ENCODE measurements at regions not wholly inside any gene's neighbourhood (a gene's known extent, or its start where the extent isn't known, plus 50 kb on each side); places are given as distances from the start of the nearest gene placed in this dataset.

DNA sequence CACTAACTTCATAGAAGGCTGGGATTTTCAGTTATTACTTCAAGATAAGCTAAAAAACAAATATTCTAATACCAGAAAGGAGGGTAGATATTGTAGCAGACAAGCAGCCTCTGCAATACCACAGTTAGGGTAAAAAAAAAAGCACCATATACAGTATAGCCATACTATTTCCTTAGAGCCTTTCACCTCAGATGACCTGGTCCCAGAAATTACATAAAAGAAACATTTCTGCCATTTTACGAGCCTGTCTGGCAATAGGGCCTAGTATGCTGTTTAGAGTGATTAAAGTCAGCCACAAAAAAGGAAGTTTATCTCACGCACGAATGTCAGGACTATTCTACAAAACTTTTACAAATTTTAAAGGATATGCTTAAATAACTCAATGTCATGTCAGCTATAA, 1016.6 kb downstream of the PLOD2 start:
- no peak for DNase-seq (ENCODE audit: low read depth in 2 of 2)

DNA sequence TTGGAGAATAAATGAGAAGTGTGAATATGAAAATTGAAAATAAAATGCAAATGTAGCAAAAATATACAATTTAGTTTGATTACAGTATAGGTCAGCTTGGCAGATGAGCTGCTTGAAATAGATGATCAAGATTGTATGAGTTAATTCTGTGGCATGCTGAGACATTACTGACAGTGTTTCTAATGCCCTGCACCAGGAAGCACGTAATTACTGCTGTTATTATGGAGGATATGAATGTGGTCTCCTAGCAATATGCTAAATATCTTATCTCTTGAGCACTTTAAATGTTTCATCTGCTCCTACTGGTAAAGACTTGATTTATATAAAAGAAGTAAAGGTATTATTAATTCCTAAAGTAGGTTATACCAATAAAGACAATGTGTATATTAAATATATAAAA, 1015.5 kb downstream of the PLOD2 start:
- no peak for DNase-seq (ENCODE audit: low read depth in 2 of 2)

DNA sequence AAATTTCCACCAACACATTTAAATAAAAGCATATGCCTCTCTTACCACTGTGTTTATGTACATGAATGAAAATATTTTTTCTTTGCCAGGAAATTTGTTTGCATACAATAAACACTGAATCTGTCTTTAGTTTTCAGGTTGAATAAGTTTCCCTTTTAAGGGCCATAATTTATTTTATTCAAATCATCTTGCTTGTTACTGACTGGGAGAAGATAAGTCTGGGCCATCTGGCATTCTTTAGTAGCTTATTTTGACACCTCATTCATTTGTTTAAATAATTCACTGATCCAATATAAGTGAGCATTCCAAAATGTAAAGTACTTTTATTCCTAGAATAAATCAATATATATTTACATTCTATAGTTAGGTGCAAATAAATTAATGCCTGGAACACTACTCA, 1001.3 kb downstream of the PLOD2 start:
- DNase-seq (ENCODE audit: low read depth in 2 of 2): no peak

DNA sequence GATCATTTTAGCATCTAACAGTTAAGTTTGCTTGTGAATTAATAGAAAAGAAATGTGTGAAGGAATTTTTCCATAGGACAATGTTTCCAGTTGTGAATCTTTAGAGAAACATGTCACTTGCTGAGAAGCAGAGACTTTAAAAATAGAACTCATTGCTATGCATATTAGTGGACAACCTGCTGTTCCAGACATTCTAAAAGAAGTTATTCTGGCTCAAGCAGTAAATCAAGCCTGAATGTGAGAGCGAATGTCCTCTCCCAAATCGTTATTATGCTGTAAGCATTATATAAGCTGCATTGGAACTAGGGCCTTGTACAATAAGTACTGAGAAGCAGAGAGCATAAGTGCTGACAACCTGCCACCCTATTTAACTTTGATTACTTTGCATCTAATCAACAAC, 990.9 kb downstream of the PLOD2 start:
- DNase-seq (ENCODE audit: low read depth in 2 of 2): no peak

DNA sequence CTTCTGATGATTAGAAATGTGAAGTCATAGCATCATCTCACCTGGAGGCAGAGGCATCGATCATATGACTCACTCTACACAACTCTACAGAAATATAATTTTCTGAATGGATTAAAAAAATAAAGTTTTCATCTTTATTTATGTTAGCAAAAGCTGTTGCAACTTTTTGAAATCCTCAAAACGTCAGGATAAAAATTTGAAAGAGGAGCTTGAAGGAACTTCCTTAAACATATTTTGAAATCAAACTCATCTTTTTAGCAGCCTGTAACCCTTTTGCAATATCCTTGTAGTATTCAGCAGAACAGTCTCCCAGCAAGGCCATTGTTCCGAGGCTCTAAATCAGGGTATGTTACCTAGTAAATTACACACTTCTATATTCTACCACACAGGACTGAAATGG, 985.4 kb downstream of the PLOD2 start:
- no peak for DNase-seq (ENCODE audit: low read depth in 2 of 2)

DNA sequence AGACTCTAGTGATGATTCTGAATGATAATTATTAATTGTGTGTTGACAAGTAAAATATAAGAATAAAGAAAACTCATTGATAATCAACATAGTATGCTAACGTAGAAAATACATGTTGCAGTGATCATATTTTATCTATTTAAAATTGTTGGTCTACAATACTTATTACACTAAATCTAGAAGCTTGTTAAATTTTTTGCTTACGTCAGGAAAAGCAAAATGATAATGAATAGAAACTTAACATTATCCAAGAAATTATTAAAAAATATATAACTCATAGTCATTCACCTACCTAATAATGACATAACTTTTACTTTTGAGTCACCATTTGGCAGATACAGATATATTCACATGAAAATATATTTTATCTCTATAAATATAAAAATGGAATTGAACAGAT, 984.1 kb downstream of the PLOD2 start:
- DNase-seq (ENCODE audit: low read depth in 2 of 2): no peak

DNA sequence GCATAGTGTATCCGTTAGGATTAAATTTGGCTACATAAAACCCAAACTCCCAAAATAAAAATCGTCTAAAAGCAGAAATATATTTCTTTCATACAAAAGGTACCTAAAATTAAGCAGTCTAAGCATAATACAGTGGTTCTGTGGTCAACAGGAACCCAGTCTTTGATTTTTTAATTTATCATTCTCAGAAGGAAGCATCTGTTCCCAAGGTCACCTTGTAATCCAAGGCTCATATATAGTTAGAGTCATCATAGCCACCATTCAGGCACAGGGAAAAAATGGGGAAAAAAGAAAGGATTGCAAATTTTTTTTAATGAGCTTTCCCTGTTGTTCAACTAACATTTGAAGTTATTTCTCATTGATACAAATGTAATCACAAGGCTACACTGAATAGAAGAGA, 983.2 kb downstream of the PLOD2 start:
- no peak for DNase-seq (ENCODE audit: low read depth in 2 of 2)

DNA sequence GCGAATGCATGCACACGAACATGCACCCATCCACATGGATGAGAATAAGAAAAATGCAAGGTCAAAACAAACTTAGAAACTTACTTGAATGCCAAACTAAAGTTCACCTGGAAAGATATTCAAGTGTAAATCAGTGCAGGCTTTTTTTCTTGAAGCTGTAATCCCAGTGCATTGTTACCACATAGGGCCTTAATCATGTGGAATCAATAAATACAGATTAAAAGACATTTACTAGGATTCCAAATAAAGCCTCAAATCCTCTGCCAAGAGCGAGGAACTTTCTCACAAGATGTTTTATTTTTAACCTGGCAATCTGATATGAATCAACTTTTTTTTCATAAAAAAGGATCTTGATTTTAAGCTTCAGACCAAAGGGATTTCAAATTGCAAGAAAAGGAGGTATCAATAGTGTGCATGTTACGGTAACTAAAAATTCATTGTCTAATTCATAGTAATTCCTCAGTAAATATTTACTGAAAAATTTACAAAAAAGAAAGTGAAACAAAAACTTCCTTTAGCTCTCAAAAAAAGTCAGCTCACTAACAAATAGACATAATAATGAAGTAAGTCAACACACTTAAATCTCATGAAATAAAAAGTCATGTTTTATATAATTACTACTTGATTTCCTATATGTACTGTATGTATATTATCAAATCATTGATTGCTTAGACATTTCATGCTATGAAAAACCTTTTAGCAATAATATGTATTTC, 978.6 kb downstream of the PLOD2 start:
- DNase-seq (ENCODE audit: low read depth in 2 of 2): no peak

DNA sequence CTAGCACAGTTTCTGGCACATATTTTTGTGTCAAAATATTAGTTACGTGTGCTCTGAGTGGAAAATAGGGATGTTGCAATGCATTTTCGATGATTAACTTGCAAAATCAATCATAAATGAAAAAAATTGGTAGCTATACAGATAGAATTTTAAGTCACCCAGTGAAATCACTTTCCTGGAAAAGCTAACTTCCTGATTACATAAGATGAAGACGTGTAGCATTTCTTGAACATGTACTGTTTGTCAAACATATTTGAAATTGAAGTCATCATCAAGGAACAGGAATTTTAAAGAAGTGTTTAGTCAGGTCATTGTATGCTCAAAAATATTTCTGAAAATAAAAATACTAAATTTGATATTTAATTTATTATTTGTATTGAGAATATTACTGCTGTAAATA, 977.7 kb downstream of the PLOD2 start:
- no peak for DNase-seq (ENCODE audit: low read depth in 2 of 2)

DNA sequence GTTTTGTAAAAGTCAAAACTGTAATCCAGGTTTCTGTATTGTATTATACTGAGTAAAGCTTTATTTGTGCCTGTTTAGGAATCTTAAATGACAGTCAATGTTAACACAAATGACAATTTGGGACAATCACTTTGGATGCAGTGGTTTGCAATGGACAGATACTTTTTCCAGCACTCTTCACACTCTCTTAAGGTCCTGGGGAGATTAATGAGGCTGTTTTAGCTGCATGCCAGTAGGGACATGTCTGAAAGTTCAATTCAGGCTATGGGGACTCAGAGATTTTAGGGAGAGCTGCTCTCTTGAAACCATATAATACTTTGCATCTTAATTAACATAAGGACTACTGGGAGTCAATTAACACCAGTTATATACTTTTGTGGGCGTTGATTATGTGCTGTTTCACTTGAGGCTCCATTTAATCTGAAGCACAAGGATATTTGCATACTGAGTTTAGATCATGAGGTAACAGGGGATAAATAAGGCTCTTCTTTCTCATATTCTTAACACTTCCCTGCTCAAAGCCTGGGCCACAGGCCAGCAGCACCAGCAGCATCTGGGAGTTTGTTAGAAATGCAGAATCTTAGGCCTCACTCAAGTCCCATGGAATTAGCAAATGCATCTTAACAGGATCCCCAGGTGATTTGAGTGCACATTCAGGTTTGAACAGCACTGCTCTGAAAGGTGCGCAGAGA, 972.8 kb downstream of the PLOD2 start:
- no peak for DNase-seq (ENCODE audit: low read depth in 2 of 2)

DNA sequence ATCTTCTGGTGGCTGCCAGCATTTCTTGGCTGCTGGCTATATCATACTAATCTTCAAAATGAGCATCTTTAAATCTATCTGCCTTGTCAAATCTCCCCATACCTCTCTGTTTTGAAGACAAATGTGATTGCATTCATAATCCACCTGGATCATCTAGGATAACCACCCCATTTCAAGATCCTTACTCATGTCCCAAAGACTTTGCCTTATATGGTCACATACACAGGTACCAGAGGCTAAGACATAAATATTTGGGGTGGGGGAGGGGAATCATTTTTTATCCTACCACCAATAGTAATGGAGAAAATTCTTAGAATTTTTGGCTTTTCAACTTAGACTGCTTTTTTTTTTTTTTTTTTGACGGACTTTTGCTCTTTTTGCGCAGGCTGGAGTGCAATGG, 970.8 kb downstream of the PLOD2 start:
- DNase-seq (ENCODE audit: low read depth in 2 of 2): no peak

DNA sequence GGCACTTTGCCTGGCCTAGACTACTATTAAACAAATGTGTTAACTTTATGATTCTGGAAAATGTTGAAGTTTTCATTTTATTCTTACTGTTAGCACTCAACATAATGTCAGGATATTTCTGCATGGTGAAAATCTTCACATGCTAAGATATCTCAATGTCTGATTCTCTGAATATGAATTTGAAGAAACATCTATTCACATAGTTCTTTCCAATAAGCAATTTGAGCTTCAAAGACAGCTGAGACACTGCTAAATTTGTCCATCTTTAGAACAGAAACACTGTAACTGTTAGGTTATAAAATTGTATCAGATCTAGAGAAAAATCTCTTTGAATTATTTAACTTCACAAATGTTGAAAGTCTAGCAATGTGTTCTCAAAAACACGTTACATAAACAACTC, 970.2 kb downstream of the PLOD2 start:
- DNase-seq (ENCODE audit: low read depth in 2 of 2): no peak

DNA sequence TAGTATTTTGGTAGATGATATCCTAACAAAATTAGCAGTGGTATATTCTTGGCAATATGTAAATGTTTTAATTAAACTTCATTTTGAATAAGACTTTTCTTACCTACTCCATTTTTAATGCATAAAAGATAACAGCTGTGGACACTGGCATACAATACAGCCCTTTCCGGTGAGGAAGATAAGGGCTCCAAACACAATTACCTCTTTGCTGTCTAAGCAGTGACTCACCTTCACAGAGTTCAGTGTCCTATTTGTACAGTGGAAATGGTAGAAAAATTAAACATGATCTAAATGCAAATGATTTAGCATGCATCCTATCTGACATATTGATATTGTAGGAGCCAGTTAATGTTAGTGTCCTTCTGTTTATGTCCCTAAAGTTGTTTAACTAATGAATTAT, 969.4 kb downstream of the PLOD2 start:
- DNase-seq (ENCODE audit: low read depth in 2 of 2): no peak

DNA sequence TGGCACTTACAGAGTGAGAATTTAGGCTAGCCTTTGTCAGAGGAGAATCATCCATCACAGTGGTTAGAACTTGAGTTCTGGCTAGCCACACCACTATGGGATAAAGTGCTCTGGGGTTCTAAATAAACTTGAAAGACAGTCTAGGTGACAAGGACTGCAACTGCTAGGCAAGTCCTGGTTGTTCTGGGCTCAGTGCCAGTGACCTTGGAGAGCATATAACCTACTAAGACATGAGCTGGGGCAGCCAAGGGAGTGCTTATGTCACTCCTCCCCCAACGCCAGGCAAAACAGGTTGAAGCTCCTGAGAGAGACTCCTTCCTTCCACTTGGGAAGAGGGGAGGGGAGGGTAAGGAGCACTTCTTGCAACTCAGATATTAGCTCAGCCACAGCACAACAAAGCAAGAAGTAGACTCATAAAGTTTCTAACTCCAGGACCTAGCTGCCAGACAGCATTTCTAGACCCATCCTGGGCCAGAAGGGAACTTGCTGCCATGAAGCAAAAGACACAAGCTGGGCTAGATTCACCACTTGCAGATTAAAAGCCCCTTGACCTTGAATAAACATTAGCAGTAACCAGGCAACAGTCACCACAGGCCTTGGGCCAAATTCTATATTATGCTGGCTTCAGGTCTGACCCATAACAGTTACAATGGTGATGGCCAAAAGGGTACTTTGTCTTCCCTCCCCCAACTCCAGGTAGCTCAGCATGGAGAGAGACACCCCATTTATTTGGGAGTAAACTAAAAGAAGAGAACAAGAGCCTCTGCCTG, 963.7 kb downstream of the PLOD2 start:
- no peak for DNase-seq (ENCODE audit: low read depth in 2 of 2)

DNA sequence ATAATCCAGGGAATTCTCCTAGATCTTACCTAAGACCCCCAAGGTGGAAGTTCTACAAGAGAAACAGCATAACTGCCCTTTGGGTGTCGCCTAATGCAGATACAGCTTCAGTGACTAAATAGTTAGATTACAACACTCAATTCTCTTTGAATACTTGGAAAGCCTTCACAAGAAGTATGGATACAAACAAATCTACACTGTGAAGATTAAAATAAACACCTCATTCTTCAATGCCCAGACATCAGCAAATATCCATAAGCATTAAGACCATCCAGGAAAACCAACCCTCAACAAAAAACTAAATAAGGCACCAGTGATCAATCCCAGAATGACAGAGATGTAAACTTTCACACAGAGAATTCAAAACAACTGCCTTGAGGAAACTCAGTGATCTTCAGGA, 963.2 kb downstream of the PLOD2 start:
- no peak for DNase-seq (ENCODE audit: low read depth in 2 of 2)

DNA sequence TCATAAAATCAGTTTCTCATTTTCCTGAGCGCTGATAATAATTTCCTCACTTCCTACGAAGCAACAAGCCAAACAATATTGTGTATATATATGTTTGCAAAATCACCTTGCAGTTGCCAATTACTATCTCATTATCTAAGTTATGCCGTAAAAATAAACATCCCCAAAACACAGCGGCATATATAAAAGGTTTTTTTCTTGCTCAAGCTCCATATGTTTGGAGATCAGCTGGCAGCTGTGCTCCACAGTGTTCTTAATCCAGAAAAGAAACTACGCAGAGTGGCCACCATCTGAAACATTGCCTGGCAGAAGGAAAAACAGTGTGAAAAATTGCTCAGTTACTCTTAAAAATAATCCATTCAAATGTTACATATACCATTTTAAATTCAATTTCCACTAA, 951.4 kb downstream of the PLOD2 start:
- no peak for DNase-seq (ENCODE audit: low read depth in 2 of 2)

DNA sequence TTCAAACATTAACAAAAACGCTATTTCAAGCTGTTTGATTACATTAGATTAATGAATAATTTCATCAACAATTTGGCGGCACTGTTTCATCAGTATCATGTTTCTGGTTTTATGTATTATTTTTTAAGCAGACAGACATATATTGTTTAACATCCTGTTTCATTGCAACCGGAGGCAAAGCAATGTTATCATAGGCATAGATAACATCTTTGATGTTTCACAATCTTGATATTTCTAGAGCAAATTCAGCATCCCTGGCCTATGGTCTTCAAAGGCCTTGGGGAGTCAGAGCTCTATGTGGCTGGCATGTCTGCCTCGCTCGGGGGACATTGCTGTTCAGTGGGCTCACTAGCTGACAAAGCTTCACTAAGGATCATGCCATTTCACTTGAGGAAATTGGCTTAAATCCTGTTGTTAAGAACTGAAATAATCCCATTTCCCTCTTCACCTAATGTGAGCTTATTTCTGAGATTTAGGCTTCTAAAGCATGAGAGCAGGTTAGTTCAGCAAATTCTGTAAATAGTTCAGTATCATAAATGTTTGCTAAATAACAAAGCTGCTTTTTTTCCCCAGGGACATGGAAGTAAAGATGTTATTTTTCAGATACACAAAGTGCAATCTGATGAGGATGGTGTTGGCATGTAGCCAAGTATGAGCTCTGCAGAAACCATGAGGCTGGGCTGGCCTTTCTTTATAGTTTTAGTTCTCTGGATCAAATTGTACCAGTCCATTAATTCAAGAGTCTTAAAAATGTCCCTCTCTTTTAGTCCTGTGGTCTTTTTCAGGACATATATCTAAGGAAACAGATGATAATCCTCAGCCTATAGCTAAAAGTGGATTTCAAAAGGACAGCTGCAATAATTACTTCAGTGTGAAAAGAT, 941.4 kb downstream of the PLOD2 start:
- no peak for DNase-seq (ENCODE audit: low read depth in 2 of 2)

DNA sequence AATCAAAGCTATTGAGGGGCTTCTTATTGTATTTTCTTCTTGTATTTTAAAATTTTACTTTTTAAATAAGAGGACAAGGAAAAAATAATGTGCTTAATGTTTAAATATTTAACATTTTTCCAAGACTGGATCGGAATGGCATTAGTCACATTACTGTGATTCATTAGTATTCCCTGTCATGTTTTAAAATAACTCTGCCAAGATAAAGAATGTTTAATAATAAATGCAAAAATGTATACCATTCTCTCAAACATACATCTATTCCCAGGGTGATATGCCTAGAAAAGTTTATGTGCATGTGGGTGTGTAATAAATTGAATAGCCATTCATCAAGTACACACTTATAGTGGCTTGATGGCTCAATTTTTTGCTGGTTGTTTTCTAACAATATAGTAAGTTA, 936.1 kb downstream of the PLOD2 start:
- no peak for DNase-seq (ENCODE audit: low read depth in 2 of 2)

DNA sequence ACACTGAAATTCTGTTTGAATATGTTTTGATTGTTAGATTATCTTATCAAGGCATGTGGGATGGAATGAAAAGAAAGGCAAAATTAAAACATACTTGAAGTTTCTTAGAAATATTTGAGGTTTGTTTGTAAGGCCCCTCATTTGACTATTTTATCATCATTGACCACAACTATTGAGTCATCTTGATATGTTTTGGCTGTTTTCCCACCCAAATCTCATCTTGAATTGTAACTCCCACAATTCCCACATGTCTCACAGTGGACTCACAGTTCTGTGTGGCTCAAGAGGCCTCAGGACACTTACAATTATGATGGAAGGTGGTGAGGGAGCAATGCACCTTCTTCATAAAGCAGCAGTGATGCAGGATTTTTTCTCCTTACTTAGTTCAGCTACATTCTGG, 917.1 kb downstream of the PLOD2 start:
- peak; percentile 82 to 87 for DNase-seq (ENCODE audit: low read depth in 2 of 2)

DNA sequence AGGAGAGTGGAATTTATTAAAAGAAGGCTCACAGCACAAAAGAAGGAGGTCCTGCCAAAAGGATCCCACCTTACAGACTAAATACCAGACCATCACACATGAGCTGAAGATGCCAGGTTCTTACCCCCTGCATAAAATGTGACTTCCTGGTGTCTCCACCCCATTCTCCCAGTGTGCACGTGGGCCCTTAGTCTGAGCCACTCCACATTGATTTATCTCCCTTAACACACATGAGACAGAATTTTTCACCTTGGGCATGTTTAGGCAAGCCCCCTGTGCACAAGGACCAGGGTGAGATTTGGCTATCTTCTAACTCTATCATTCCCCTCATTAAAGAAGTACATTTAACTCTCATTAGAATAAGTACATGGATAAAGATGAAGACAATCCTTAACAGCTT, 916.7 kb downstream of the PLOD2 start:
- no peak for DNase-seq (ENCODE audit: low read depth in 2 of 2)

DNA sequence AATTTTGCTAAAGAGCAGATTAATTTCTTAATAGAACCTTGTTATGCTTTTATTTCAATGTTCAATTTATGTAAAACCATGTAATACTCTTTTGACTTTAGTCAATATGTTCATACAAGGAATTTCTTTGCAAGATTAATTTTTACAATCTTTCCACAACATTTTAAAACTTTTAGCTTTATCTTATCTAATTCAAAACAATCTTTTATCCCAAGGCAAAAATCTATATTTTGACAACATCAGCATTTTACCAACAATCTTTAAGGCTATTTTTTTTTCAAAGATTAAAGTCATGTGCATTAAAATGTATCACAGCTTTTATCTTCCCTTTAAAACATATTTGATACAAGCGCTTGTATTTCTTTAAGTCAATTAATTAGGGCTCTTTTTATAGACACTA, 914.7 kb downstream of the PLOD2 start:
- DNase-seq (ENCODE audit: low read depth in 2 of 2): no peak

DNA sequence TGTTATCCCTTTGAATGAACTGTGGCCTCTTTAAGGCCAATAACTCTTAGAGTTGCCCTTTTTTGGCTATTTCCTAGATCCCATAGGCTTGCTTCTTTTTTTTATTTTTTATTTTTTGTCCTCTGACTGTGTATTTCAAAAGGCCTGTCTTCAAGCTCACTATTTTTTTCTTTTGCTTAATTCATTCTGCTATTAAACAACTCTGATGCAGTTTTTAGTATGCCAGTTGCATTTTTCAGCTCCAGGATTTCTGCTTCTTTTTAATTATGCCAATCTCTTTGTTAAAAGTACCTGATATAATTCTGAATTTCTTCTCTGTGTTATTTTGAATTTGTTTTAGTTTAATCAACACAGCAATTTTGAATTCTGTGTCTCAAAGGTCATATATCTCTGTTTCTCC, 912.1 kb downstream of the PLOD2 start:
- no peak for DNase-seq (ENCODE audit: low read depth in 2 of 2)
